IMR-90 (cell line): ENCODE measurements at regions not wholly inside any gene's neighbourhood (a gene's known extent, or its start where the extent isn't known, plus 50 kb on each side); places are given as distances from the start of the nearest gene placed in this dataset.

Experiments
- CEBPB ChIP-seq: IDR thresholded peaks from 2 replicates; pipeline ENCODE4 v1.6.1; 2012; ENCODE audit warnings: low read depth, low read length, improper control_type of control experiment
- CHD1 ChIP-seq: IDR thresholded peaks from 2 replicates; pipeline ENCODE4 v1.6.1; 2012; ENCODE audit warnings: low read depth, low read length, improper control_type of control experiment
- FOS ChIP-seq: fragments of 150-350 bp; IDR thresholded peaks from 2 replicates; pipeline ENCODE4 v1.6.1; 2016; ENCODE audit warnings: low read depth, low read length
- MAFK ChIP-seq: IDR thresholded peaks from 2 replicates; pipeline ENCODE4 v1.6.1; 2012; ENCODE audit warnings: low read depth, low read length, improper control_type of control experiment
- POLR2A ChIP-seq: IDR thresholded peaks from 2 replicates; pipeline ENCODE4 v1.6.1; 2012; ENCODE audit warnings: mild to moderate bottlenecking, low read depth, low read length
- RCOR1 ChIP-seq: IDR thresholded peaks from 2 replicates; pipeline ENCODE4 v1.6.1; 2012; ENCODE audit warnings: mild to moderate bottlenecking, low read length, improper control_type of control experiment; ENCODE audit not compliant: insufficient replicate concordance
- SMC3 ChIP-seq: fragments of 150-350 bp; IDR thresholded peaks from 2 replicates; pipeline ENCODE4 v1.6.1; 2016; ENCODE audit warnings: low read depth, mild to moderate bottlenecking, antibody characterized with exemption, low read length, moderate library complexity
- TF ChIP-seq, protein P1 (sequence below): conservative IDR thresholded peaks from 2 replicates; pipeline ENCODE4 v1.5.1; 2012; ENCODE audit warnings: mild to moderate bottlenecking, low read depth, low read length, improper control_type of control experiment
- TF ChIP-seq, protein P2 (sequence below): fragments of 150-350 bp; IDR thresholded peaks from 2 replicates; pipeline ENCODE4 v1.6.1; 2016; ENCODE audit warnings: low read depth, mild to moderate bottlenecking, low read length, moderate library complexity, borderline replicate concordance

DNA sequence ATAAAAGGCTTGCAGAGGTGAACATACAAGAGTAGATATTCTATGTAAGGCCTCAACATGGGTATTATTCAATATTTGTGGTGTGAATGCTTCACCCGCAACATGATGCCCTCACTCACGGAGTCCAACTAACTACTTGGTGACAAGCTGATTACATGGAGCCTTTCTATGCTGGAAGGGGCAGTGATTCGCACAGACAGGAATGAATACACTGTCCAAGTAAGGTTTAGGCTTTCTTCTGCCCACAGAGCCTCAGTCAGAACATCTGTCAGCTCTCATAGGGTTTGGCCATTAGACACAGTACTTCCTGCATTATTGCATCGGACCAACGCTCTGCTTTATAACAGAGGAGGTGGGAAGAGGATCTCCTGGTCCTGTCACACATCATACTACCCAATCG, 80.3 kb upstream of the SLC35G4 start:
- TF ChIP-seq, protein P1, sequence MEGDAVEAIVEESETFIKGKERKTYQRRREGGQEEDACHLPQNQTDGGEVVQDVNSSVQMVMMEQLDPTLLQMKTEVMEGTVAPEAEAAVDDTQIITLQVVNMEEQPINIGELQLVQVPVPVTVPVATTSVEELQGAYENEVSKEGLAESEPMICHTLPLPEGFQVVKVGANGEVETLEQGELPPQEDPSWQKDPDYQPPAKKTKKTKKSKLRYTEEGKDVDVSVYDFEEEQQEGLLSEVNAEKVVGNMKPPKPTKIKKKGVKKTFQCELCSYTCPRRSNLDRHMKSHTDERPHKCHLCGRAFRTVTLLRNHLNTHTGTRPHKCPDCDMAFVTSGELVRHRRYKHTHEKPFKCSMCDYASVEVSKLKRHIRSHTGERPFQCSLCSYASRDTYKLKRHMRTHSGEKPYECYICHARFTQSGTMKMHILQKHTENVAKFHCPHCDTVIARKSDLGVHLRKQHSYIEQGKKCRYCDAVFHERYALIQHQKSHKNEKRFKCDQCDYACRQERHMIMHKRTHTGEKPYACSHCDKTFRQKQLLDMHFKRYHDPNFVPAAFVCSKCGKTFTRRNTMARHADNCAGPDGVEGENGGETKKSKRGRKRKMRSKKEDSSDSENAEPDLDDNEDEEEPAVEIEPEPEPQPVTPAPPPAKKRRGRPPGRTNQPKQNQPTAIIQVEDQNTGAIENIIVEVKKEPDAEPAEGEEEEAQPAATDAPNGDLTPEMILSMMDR: no peak
- TF ChIP-seq FOS (no peak), POLR2A (no peak), MAFK (no peak), RCOR1 (no peak), CHD1 (no peak), CEBPB (no peak), SMC3 (no peak)
- TF ChIP-seq, protein P2, sequence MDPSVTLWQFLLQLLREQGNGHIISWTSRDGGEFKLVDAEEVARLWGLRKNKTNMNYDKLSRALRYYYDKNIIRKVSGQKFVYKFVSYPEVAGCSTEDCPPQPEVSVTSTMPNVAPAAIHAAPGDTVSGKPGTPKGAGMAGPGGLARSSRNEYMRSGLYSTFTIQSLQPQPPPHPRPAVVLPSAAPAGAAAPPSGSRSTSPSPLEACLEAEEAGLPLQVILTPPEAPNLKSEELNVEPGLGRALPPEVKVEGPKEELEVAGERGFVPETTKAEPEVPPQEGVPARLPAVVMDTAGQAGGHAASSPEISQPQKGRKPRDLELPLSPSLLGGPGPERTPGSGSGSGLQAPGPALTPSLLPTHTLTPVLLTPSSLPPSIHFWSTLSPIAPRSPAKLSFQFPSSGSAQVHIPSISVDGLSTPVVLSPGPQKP: no peak
